Vagina (tissue), 2 donors: ENCODE measurements at regions not wholly inside any gene's neighbourhood (a gene's known extent, or its start where the extent isn't known, plus 50 kb on each side); places are given as distances from the start of the nearest gene placed in this dataset.

Experiments
- POLR2A ChIP-seq, 2 donors: fragments of 450-650 bp; IDR thresholded peaks; one replicate each; pipeline ENCODE4 v1.6.1; 2017; ENCODE audit warnings: antibody characterized with exemption in 2 of 2, mild to moderate bottlenecking in 2 of 2, moderate library complexity in 2 of 2
- TF ChIP-seq, protein P1 (sequence below), 3 experiments: fragments of 450-650 bp in 2 of 3; fragments of 200-600 bp in 1 of 3; sonication (generic) in 1 of 3; IDR thresholded peaks; one replicate each; pipeline ENCODE4 v1.5.1; 2017 to 2019; ENCODE audit warnings: antibody characterized with exemption in 3 of 3, mild to moderate bottlenecking in 2 of 3, moderate library complexity in 2 of 3

DNA sequence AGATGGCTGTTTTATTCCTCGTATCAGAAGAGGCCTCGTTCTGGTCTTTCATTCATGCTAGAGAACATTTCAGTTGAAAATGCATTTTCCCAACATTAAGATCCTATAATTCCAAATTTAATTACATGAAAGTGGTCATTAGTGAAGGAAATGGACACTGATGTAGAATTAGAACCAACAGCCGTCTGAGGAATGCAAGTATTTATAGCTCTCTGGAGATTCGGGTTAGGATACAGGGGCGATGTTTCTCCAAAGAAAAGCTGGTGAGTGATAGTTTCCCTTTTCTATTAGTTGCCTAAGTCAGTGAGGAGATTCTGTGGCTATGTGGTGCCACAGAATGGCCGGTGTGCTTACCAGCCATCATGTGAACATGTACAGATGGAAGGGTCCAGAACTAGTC lies 109.0 kb upstream of the IL12A start:
- TF ChIP-seq, protein P1, sequence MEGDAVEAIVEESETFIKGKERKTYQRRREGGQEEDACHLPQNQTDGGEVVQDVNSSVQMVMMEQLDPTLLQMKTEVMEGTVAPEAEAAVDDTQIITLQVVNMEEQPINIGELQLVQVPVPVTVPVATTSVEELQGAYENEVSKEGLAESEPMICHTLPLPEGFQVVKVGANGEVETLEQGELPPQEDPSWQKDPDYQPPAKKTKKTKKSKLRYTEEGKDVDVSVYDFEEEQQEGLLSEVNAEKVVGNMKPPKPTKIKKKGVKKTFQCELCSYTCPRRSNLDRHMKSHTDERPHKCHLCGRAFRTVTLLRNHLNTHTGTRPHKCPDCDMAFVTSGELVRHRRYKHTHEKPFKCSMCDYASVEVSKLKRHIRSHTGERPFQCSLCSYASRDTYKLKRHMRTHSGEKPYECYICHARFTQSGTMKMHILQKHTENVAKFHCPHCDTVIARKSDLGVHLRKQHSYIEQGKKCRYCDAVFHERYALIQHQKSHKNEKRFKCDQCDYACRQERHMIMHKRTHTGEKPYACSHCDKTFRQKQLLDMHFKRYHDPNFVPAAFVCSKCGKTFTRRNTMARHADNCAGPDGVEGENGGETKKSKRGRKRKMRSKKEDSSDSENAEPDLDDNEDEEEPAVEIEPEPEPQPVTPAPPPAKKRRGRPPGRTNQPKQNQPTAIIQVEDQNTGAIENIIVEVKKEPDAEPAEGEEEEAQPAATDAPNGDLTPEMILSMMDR (IDR thresholded peaks at IDR 0.05): no peak
- TF ChIP-seq POLR2A (IDR thresholded peaks at IDR 0.05): no peak
